ENCODE measurements at regions not wholly inside any gene's neighbourhood (a gene's known extent, or its start where the extent isn't known, plus 50 kb on each side); places are given as distances from the start of the nearest gene placed in this dataset.
"Not testable (repeated sequence)": the region's sequence is repeated elsewhere in the genome, so short reads cannot be mapped to it uniquely, and the experiment has no call there.

GRCh38 chr12:67539329-67539728 lies 109.2 kb upstream of the DYRK2 start:
- no peak for DNase-seq

DNA sequence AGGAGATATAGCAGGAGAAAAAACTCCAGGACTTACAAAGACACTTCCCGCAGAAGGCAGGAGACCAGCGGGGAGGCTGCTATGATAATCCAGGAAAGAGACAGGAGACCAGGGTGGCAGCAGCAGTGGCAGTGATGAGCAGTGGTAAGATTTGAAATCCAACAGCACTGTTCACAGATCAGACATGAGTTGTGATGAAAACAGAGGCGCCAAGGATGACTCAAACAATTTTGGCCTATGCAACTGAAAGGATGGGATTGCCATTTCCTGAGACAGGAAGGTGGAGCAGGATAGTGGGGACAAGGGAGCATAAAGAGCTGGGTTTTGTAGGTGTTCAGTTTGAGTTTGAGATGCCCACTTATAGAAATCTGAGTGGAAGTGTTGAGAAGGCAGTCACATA lies 108.6 kb upstream of the DYRK2 start:
- DNase-seq, result peak; percentile 18

DNA sequence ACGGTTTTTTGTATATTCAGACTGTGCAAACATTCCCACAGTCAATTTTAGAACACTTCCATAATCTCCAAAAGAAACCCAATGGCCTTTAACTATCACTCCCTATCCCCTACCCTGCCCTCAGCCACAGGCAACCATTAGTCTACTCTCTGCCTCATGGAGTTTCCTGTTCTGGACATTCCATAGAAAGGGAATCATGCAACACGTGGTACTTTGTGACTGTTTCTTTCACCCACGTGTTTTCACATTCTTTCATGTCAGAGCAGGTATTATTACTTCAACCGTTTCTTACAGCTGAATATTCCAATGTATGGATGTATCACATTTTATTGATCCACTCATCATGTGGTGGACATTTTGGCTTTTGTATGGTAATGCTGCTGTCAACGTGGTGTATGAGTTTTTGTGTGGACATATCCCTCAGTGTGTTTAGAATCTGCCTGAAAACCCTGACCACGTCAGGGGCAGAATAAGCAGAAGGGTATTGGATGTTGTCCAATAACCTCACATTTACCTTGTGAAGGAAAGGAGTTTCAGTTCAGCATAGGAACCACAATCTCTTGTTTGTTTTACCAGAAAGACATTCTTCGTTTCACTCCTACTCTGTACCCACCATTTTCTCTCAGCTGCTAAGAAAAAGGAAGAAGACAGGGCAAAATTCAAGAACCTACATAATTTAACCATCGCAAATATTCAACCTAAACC lies 107.5 kb upstream of the DYRK2 start:
- peak; percentile 24 for DNase-seq

GRCh38 chr12:67541625-67541991 lies 106.9 kb upstream of the DYRK2 start:
- no peak for DNase-seq

- DNase-seq, result no peak
Observed at GRCh38 chr12:67543021-67543770, 105.3 kb upstream of the DYRK2 start.

DNA sequence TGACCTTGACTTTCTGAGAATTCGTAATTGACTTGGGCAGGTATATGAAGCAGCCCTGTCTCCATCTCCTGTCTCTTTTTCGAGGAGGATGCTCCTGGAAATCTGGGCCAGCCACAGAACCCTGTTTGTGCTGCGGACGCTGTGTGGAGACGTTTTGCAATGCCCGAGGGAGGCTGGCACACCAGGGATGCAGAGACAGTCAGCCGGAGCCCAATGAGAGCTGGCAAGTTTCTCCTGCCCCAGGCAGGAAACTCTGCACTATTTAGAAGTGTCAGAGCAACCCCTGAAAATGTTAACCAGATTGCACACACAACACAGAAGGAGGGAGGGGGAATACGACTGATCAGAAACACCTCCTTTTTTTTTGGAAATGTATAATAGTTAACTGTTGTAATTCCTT lies 103.2 kb upstream of the DYRK2 start:
- DNase-seq, result no peak

GRCh38 chr12:67546746-67547145 lies 101.8 kb upstream of the DYRK2 start:
- DNase-seq, result no peak

- not testable (repeated sequence) for DNase-seq
Observed at GRCh38 chr12:67555075-67555717, 93.3 kb upstream of the DYRK2 start.

GRCh38 chr12:67558775-67559174 lies 89.8 kb upstream of the DYRK2 start:
- DNase-seq, result no peak

DNA sequence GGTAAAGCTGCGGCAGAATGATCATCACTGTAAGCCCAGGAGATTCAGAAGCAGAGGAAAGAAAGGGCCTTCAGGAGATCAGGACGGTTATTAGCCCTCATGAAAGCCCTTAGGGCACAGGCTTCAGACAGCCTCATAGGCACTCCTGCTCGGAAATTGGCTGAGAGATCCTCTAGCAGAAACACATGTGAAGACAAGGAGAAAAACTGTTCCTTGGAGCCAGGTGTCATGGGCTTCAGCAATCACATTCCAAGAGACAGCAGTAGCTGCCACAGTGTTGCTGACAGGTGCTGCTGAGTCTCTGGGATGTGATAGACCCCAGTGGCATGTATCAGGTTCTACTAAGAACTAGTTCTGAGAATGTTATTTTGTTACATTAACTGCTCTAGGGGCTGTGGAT lies 88.8 kb upstream of the DYRK2 start:
- no peak for DNase-seq

DNA sequence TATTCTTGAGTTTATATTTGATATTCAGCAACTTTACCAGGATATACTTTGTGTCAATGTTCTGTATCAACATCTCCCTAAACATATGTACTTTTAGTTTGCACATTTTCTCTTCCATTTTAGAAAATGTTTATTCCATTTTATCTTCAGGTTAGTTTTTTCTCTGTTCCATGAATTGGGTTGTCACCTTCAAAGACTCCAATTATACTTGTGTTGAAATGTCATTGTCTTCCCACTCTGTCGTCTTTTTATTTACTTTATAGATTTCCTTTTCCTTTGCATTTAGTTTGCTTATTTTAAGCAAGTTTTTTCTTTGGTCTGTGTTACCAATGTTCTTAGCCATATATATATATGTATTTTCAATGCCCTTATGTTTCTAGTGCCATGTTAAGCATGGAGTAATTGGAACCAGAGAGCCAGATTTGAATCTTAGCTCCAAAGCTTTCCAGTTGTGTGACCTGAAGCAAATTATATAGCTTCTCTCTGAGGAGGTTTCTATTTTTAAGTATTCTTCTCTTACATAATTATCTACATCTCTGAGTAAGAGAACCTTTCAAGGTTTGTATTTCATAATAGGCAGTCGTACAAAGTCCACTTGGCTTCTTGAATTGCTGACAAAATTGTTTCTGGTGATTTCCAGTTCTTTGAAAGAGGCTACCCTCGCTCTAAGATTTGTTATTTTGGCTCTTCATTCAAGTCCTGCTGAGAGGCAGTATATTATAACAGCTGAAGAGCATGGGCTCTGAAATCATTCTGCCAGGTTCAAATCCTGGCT lies 85.8 kb upstream of the DYRK2 start:
- no peak for DNase-seq

DNA sequence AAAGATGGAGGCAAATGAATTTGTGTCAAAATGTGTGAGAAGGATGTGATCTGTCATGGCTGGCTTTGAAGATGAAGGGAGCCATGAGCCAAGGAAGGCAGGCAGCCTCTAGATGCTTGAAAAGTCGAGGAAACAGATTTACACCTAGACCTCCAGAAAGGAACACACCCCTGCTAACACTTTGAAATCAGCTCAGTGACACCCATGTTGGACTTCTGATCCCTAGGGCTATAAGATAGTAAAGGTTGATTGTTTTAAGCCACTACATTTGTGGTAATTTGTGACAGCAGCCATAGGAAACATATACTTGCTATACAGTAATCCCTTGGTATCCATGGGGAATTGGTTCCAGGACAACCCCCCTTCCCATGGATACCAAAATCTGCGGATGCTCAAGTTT lies 80.5 kb upstream of the DYRK2 start:
- no peak for DNase-seq

GRCh38 chr12:67572492-67572891 lies 76.1 kb upstream of the DYRK2 start:
- no peak for DNase-seq

- no peak for DNase-seq
Observed at GRCh38 chr12:67573566-67573965, 75.0 kb upstream of the DYRK2 start.

DNA sequence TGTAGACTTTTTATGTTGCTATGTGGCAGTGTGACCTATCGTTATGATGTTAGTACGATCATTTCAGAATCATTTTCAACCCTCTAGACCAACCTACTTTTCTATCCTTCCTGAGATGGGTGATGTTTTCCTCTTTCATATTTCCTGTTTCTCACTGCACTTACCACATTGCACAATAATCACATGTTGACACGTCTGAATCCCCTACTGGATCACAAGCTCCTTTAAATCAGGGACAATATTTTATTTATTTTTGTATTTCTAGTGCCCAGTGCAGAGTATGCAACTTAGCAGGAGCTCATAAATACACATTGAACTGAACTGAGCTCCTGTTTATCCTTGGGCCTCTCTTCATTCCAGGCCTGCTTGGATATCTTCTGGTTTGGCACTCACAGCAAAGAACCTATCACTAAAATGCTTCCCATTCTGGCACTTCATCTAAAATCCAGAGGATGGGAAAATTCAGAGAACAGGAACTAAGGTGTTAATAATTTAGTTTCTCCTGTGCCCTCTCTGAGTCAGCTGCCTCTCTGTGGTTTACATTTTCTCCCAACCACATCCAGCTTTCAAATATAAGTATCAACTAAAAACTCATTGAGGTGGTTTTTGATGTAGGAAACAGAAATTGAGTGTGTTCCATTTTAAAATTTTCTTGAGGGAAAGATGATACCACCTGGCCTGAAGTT lies 69.4 kb upstream of the DYRK2 start:
- DNase-seq, result no peak

GRCh38 chr12:67579662-67580003 lies 68.9 kb upstream of the DYRK2 start:
- no peak for DNase-seq

DNA sequence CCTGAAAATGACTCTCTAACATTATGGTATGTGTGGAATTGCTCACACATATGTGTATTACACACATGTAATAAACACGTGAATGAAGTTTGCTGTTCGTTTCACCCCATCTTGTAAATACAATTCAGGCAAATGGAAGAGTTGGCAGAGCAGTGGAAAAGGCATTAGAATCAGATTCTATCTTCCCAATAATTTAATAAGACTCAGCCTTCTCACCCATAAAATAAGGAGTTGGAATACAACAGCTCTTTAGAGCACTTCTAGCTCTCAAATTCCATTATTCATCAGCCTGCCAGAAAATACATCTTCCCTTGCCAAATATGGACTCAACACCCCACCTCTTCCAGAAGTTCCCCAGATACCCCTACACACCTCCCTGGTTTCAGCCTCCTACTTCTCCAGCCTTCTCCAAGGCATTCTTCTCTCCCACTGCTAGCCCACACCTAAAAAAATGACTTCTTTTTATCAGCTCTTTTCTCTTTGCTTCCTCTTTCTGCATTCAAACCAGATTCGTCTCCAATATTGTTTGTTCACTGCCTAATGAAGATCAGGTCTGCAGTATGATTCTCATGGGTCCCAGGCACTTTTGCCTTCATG lies 66.2 kb upstream of the DYRK2 start:
- no peak for DNase-seq

- no peak for DNase-seq
Observed at GRCh38 chr12:67582844-67583243, 65.7 kb upstream of the DYRK2 start.

- DNase-seq, result no peak
Observed at GRCh38 chr12:67586951-67587350, 61.6 kb upstream of the DYRK2 start.

- no peak for DNase-seq
Observed at GRCh38 chr12:67589078-67589477, 59.5 kb upstream of the DYRK2 start.

DNA sequence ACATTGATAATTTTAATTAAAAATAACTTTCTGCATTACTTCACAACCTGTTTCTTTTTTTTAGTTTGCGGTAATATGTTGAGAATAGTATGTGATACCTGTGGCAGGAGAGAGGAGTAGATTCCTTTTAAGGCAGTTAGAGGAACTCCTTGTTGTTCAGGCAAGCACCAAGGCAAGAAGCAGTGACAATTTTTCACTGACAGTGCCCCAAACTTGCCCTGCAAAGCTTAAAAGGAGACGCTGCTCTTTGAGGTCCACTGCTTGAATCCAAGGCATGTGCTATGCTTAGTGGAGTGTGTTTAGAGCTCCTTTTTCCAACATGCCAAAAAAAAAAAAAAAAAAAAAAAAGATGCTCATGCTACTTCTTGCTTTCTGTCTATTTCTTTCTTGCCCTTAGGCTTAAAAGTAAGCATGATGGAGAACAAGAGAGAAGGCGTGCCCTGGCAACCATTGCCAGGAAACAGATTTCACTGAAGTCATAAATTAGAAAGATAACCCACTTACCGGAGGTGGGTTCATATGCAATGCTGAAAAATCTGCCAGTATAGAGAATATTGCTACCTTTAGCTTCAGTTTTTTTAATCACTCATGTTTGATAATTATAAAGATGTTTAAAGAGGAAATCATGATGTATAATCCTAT lies 58.3 kb upstream of the DYRK2 start:
- no peak for DNase-seq
